Duodenal mucosa (tissue), 2 donors: ENCODE measurements at regions not wholly inside any gene's neighbourhood (a gene's known extent, or its start where the extent isn't known, plus 50 kb on each side); places are given as distances from the start of the nearest gene placed in this dataset.

ENCODE experiments used
- H3K27ac ChIP-seq: one replicate; pipeline ENCODE4 v1.7.0; 2013; ENCODE audit warnings: low read depth, low read length
- H3K27me3 ChIP-seq, 2 donors: one replicate each; pipeline ENCODE4 v1.7.0; 2013; ENCODE audit warnings: low read length in 2 of 2, control low read depth in 1 of 2; ENCODE audit not compliant: insufficient read depth in 2 of 2, control insufficient read depth in 1 of 2
- H3K36me3 ChIP-seq, 2 donors: one replicate each; pipeline ENCODE4 v1.7.0; 2013; ENCODE audit warnings: low read length in 2 of 2, control low read depth in 1 of 2; ENCODE audit not compliant: insufficient read depth in 2 of 2, control insufficient read depth in 1 of 2
- H3K4me1 ChIP-seq, 2 donors: one replicate each; pipeline ENCODE4 v1.7.0; 2013; ENCODE audit warnings: low read length in 2 of 2, control low read depth in 1 of 2; ENCODE audit not compliant: insufficient read depth in 2 of 2, control insufficient read depth in 1 of 2
- H3K4me3 ChIP-seq, 2 donors: one replicate each; pipeline ENCODE4 v1.7.0; 2013; ENCODE audit warnings: low read length in 2 of 2, low read depth in 1 of 2
- H3K9ac ChIP-seq, 2 donors: one replicate each; pipeline ENCODE4 v1.7.0; 2013; ENCODE audit warnings: low read length in 2 of 2, low read depth in 1 of 2
- H3K9me3 ChIP-seq, 2 donors: one replicate each; pipeline ENCODE4 v1.7.0; 2013; ENCODE audit warnings: low read length in 2 of 2, control low read depth in 1 of 2; ENCODE audit not compliant: control insufficient read depth in 1 of 2

DNA sequence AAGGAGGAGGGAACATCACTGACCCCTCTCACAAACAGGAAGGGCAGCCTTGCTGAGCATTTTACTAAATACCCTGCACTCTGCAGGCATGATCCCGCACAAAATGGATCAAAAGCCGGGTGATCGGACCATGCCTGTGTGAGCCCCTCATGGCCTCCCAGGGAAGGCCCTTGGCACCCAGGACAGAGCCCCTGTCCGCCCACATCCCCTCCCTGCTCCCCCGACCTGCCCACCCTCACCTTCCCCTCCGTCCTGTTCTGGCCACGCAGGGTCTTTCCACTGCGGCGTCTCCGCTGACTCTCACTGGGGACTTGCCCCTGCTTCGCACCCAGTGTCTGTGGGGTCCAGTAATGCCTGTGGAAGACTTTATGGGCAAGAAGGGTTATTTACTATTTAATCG is 105.0 kb downstream of the HMX1 start:
- Histone ChIP-seq H3K27ac (no peak overlapping the region), H3K9me3 (no peaks in the 10 kb centered on the region), H3K27me3 (no peaks in the 10 kb centered on the region), H3K4me3 (no peak overlapping the region), H3K36me3 (no peaks in the 10 kb centered on the region), H3K4me1 (no peaks in the 10 kb centered on the region), H3K9ac (no peak overlapping the region)

DNA sequence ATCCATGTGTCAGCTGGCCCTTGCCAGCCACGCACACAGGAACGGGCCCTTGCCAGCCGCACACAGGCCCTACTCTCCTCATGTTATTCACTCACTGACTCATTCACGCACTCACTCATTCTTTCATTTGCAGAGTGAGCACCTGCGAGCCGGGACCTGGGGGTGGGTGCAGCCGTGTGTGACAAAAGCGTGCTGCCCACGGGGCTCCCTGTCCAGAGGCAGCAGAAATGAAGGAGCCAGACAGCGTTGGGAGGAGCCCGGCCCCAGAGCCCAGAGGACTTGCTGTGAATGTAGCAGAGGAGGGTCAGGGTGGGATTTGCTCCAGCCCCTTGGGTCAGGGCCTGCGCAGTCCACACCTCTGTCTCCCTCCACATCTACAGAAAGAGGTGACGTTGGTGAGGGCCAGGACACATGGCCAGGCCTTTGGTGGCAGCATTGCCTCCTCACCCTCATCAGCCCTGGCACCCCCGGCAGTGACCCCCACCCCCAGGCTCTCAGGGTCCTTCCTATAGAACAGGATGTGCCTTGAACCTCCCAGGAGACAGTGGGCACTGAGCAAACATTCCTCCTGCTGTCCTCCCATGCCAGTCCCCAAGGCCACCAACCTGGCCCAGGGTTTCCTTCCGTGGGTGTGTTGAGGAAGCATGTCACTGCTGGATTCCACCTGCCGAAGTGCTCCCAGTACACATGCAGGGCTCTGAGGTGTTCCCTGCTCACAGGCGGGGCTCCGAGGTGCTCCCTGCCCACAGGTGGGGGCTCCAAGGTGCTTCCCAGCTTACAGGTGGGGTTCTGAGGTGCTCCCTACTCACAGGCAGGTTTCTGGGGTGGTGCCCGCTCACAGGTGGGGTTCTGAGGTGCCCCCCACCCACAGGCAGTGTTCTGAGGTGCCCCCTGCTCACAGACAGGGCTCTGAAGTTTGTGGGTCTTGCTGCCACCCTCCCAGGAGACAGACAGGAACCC is 105.7 kb downstream of the HMX1 start:
- Histone ChIP-seq H3K9me3 (no peaks in the 10 kb centered on the region), H3K36me3 (no peaks in the 10 kb centered on the region), H3K27me3 (no peaks in the 10 kb centered on the region), H3K27ac (no peak overlapping the region), H3K9ac (no peak overlapping the region), H3K4me3 (no peak overlapping the region), H3K4me1 (no peaks in the 10 kb centered on the region)

DNA sequence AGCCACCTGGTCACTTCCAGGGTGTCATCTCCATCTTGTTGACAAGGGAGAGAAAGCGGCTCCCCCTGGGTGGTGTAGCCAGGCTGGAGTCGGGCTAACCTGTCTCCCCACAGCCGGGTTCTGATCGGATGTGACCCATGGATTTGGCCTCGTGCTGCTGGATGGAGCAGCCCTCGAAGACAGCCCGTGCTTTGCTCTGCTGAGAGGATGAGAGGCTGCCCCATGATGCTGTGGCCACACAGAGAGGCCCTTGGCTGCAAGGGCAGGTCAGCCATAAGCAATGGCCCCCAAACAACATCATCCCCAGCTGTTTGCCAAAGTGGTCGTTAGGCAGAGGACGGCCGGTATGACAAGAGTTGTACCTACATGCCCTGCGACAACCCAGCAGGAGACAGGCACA is 106.6 kb downstream of the HMX1 start:
- H3K4me1 ChIP-seq: no peaks in the 10 kb centered on the region
- H3K9ac ChIP-seq: no peak overlapping the region
- H3K27me3 ChIP-seq: no peaks in the 10 kb centered on the region
- no peak overlapping the region for H3K27ac ChIP-seq
- no peak overlapping the region for H3K4me3 ChIP-seq
- no peaks in the 10 kb centered on the region for H3K9me3 ChIP-seq
- H3K36me3 ChIP-seq: no peaks in the 10 kb centered on the region

DNA sequence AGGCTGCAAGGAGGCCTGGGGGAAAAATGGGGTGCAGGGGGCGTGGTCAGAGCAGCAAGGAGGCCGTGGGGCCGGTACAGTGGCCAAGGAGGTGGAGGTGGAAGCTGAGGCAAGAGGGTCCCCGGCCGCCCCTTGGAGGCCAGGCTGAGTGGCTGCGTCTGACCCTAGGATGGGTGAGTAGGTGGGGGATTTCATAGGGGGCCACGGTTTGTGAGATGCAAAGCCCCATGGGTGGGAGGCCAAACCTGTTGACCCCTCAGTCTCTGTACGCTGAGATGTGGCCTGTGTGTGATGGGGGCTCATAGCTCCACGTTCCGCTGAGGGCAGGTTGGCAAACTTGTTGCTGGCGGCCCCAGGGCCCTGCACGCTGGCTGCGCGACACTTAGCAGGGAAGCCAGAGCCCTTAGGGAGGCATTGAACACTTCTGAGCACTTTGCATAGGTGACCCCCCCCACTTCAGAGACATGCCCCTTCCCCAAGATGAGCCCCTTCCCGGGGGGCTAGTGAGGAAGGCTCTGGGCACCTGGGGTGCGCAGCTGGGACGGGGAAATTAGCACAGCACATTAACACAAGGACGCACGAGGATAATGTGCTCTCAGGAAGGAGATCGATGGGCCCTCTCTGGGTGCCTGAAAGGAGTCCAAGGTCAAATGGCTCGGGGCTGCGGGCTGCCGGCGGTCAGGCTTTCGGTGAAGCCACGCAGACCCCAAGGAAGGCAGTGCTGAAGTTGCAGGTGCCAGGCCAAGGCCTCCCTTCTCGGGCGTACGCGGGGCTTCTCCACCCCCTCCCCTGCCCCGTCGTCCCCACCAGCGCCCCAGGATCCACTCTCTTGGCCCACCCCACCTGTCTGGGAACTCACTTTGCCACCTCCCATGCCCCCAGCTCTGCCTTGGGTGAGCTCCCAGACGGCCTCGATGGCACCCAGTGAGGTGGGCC is 107.4 kb downstream of the HMX1 start:
- H3K9me3 ChIP-seq: no peaks in the 10 kb centered on the region
- no peaks in the 10 kb centered on the region for H3K4me1 ChIP-seq
- H3K9ac ChIP-seq: no peak overlapping the region
- no peak overlapping the region for H3K4me3 ChIP-seq
- no peaks in the 10 kb centered on the region for H3K27me3 ChIP-seq
- no peak overlapping the region for H3K27ac ChIP-seq
- H3K36me3 ChIP-seq: no peaks in the 10 kb centered on the region

DNA sequence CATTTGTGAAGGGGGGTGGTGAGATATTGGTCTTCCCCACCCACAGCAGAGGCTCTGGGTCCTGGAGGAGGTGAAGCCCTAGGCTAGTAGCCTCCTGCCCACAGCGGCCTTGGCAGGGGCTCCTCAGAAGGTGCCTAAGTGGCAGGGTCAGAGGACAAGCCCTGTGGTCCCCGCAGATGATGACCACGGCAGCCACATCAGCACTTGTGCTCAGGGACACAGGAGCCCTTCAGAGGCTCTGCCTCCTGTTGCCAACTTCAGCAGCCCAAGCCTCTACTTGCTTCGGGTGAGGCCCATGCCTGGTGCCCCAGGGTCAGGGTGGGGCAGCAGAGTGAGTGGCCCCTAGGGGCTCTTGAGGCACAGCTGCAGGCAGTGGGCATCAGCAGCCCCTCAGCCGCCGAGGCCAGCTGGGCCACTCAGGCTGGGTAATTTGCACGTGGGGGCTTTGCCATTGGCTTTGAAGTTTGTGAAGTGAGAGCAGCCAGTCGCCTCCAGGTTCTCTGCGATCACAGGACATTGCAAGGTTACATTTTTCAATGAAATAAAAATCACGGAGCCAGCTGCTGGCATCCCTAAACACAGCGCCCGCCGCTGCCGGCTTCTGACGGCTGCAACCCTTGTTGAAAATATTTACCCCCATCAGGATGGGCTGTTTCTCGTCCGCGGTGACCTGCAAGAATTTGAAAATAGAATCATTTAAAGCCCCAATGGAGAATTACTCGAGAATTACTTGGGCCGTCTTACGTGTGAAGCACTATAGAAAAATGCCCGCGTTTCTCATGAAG is 108.5 kb downstream of the HMX1 start:
- Histone ChIP-seq H3K9me3 (no peaks in the 10 kb centered on the region), H3K4me1 (no peaks in the 10 kb centered on the region), H3K27me3 (no peaks in the 10 kb centered on the region), H3K9ac (no peak overlapping the region), H3K36me3 (no peaks in the 10 kb centered on the region), H3K27ac (no peak overlapping the region), H3K4me3 (no peak overlapping the region)

DNA sequence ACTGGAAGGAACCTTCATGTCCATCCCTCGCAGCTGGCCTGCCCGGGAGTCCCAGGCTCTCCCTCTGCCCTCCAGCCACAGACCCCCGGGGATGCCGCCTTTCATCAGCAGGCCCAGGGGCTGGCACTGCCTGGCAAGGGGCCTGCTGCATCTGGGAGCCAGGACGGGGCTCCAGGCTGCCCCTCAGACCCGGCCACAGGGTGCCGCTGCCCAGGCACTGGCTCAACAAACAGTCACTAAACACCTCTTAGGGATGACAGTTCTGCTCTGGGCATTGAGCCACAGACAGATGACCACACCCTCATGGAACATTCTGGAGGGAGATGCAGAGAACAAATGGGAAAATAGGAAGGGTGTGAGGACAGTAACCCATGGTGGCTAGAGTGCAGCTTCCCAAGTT is 109.3 kb downstream of the HMX1 start:
- Histone ChIP-seq H3K9ac (no peak overlapping the region), H3K36me3 (no peaks in the 10 kb centered on the region), H3K9me3 (no peaks in the 10 kb centered on the region), H3K4me1 (no peaks in the 10 kb centered on the region), H3K27ac (no peak overlapping the region), H3K4me3 (no peak overlapping the region), H3K27me3 (no peaks in the 10 kb centered on the region)

DNA sequence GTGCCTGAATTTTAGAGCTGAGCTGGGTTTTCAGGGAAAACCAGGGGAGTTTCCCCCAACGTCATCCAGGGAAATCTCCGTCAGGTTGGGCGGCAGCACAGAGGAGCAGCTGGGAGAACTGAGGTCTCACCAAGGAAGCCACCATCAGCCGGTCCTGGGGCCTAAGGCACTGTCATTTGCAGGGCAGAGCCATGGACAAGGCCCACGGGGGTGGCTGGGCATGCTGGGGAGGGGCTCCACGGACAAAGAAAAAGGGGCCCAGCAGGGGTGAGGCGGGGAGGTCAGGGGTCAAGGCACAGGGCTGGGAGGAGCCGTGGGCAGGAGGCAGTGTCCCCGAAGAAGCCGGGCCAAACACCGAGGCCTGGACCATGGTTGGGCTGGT is 109.8 kb downstream of the HMX1 start:
- no peak overlapping the region for H3K27ac ChIP-seq
- H3K4me1 ChIP-seq: no peaks in the 10 kb centered on the region
- H3K4me3 ChIP-seq: no peak overlapping the region
- H3K36me3 ChIP-seq: no peaks in the 10 kb centered on the region
- H3K9ac ChIP-seq: no peak overlapping the region
- H3K27me3 ChIP-seq: no peaks in the 10 kb centered on the region
- H3K9me3 ChIP-seq: no peaks in the 10 kb centered on the region

DNA sequence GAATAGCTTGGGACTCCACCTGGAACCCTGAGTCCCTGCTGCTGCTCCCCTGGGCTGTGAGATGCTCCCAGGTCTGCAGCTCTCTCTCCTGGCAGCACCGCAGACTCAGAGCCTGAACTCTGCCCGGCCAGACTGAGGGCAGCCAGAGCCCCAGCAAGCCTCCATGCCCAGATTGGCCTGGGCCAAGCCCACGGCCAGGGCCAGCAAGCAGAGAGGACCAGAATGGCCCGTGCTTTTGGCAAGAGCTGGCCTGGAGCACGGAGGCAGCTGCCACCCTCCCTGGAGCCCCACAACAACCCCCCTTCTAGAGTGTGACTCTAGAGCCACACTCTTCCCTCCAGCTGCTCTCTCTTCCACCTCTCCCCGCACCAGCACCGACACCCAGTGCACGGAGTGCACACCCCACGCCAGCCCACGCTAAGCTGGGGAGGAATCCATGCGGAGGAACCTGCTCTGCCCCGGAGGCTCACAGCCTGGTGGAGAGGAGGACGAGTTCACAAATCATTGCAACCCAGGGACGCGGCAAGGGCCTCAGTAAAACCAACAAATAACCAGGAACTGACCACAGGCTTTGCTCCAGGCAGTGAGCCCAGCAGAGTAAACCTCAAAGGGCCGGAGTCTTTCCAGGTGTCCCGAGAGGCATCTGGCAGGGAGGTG is 110.3 kb downstream of the HMX1 start:
- H3K4me1 ChIP-seq: no peaks in the 10 kb centered on the region
- H3K27me3 ChIP-seq: no peaks in the 10 kb centered on the region
- no peaks in the 10 kb centered on the region for H3K36me3 ChIP-seq
- no peak overlapping the region for H3K4me3 ChIP-seq
- no peaks in the 10 kb centered on the region for H3K9me3 ChIP-seq
- H3K27ac ChIP-seq: no peak overlapping the region
- H3K9ac ChIP-seq: no peak overlapping the region

DNA sequence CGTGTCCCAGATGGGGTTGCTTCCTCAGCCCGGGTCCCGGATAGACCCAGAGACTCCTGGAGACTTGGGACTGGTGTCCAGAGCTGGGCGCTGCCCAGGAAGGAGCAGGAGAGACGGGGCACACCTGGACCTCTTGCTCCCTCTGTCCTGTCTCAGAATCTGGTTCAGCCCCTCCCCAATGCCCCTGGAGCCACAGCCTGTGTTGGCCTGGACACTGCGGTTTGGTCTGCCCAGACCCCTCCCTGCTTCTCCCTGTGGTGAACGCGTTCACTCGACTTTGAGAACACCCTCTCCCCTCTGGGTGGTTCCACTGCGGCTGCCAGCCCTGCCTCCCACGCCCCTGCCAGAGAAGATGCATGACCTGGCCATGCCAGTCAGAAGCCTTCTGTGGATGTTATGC is 111.1 kb downstream of the HMX1 start:
- Histone ChIP-seq H3K9me3 (no peaks in the 10 kb centered on the region), H3K27me3 (no peaks in the 10 kb centered on the region), H3K27ac (no peak overlapping the region), H3K4me3 (no peak overlapping the region), H3K9ac (no peak overlapping the region), H3K36me3 (no peaks in the 10 kb centered on the region), H3K4me1 (no peaks in the 10 kb centered on the region)
